ENCODE measurements at regions not wholly inside any gene's neighbourhood (a gene's known extent, or its start where the extent isn't known, plus 50 kb on each side); places are given as distances from the start of the nearest gene placed in this dataset.

- no peak overlapping the region for H3K4me3 ChIP-seq (ENCODE audit: low read depth, low read length)
- no peak for DNase-seq (ENCODE audit: low read depth)
Measured at GRCh38 chr2:176956791-176957190, 255.8 kb upstream of the HNRNPA3 start.

- H3K4me3 ChIP-seq (ENCODE audit: low read depth, low read length) = no peak overlapping the region
- no peak for DNase-seq (ENCODE audit: low read depth)
Measured at GRCh38 chr2:176959614-176960013, 253.0 kb upstream of the HNRNPA3 start.

- no peak for DNase-seq (ENCODE audit: low read depth)
- no peak overlapping the region for H3K4me3 ChIP-seq (ENCODE audit: low read depth, low read length)
Measured at GRCh38 chr2:176960061-176960460, 252.5 kb upstream of the HNRNPA3 start.

- no peak overlapping the region for H3K4me3 ChIP-seq (ENCODE audit: low read depth, low read length)
- no peak for DNase-seq (ENCODE audit: low read depth)
Measured at GRCh38 chr2:176960736-176961520, 251.7 kb upstream of the HNRNPA3 start.

GRCh38 chr2:176961775-176962619, 250.6 kb upstream of the HNRNPA3 start:
- no peak for DNase-seq (ENCODE audit: low read depth)
- H3K4me3 ChIP-seq (ENCODE audit: low read depth, low read length) = no peak overlapping the region

GRCh38 chr2:176963568-176964287, 248.9 kb upstream of the HNRNPA3 start:
- DNase-seq (ENCODE audit: low read depth) = no peak
- H3K4me3 ChIP-seq (ENCODE audit: low read depth, low read length) = no peak overlapping the region

- no peak for DNase-seq (ENCODE audit: low read depth)
- no peak overlapping the region for H3K4me3 ChIP-seq (ENCODE audit: low read depth, low read length)
Measured at GRCh38 chr2:176967911-176968450, 244.6 kb upstream of the HNRNPA3 start.

- H3K4me3 ChIP-seq (ENCODE audit: low read depth, low read length) = no peak overlapping the region
- DNase-seq (ENCODE audit: low read depth) = no peak
Measured at GRCh38 chr2:176969642-176970359, 242.8 kb upstream of the HNRNPA3 start.

- no peak for DNase-seq (ENCODE audit: low read depth)
- no peak overlapping the region for H3K4me3 ChIP-seq (ENCODE audit: low read depth, low read length)
Measured at GRCh38 chr2:176976736-176977685, 235.6 kb upstream of the HNRNPA3 start.

- no peak overlapping the region for H3K4me3 ChIP-seq (ENCODE audit: low read depth, low read length)
- DNase-seq (ENCODE audit: low read depth) = no peak
Measured at GRCh38 chr2:176978921-176979320, 233.7 kb upstream of the HNRNPA3 start.

GRCh38 chr2:176979981-176980710, 232.4 kb upstream of the HNRNPA3 start:
- H3K4me3 ChIP-seq (ENCODE audit: low read depth, low read length) = no peak overlapping the region
- DNase-seq (ENCODE audit: low read depth) = no peak

GRCh38 chr2:176984987-176985386, 227.6 kb upstream of the HNRNPA3 start:
- no peak for DNase-seq (ENCODE audit: low read depth)
- no peak overlapping the region for H3K4me3 ChIP-seq (ENCODE audit: low read depth, low read length)

GRCh38 chr2:176985871-176986270, 226.7 kb upstream of the HNRNPA3 start:
- H3K4me3 ChIP-seq (ENCODE audit: low read depth, low read length) = no peak overlapping the region
- DNase-seq (ENCODE audit: low read depth) = no peak

- no peak overlapping the region for H3K4me3 ChIP-seq (ENCODE audit: low read depth, low read length)
- DNase-seq (ENCODE audit: low read depth) = peak; percentile 57
Measured at GRCh38 chr2:176986487-176986886, 226.1 kb upstream of the HNRNPA3 start.

- H3K4me3 ChIP-seq (ENCODE audit: low read depth, low read length) = no peak overlapping the region
- no peak for DNase-seq (ENCODE audit: low read depth)
Measured at GRCh38 chr2:176991411-176991810, 221.2 kb upstream of the HNRNPA3 start.

- peak; percentile 97 for DNase-seq (ENCODE audit: low read depth)
- no peak overlapping the region for H3K4me3 ChIP-seq (ENCODE audit: low read depth, low read length)
Measured at GRCh38 chr2:176997074-176997791, 215.4 kb upstream of the HNRNPA3 start.

- DNase-seq (ENCODE audit: low read depth) = no peak
- H3K4me3 ChIP-seq (ENCODE audit: low read depth, low read length) = no peak overlapping the region
Measured at GRCh38 chr2:176997792-176998169, 214.8 kb upstream of the HNRNPA3 start.
